T1000 (cell line): ENCODE measurements at regions not wholly inside any gene's neighbourhood (a gene's known extent, or its start where the extent isn't known, plus 50 kb on each side); places are given as distances from the start of the nearest gene placed in this dataset.
"Not testable (repeated sequence)": the region's sequence is repeated elsewhere in the genome, so short reads cannot be mapped to it uniquely, and the experiment has no call there.

ENCODE experiments used
- DNase-seq: peaks from one replicate; lab custom pipeline; 2025; ENCODE audit warnings: mixed read lengths; lab: John Stamatoyannopoulos, UW

DNA sequence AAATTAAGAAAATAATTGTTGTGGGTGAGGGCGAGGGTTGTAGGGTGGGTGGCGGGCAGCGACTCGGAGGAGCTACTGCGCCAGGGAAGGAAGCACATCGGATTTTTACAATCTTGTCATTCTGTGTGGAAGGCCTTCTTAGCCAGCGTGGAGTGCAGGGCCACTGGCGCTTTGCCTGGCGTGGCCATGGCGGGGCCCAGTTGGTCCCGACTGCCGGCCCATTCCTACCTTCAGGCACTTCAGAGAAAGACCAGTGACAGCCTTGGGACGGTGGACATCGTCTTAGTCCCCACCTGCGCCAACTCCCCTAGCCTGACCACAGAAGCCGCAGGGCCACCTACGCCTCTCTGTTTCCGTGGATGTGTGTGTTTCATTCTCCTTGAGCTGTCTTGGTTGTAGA, 136.9 kb upstream of the NEGR1 start:
- DNase-seq: no peak

- DNase-seq: no peak
Observed at GRCh38 chr1:72412286-72412685, 129.9 kb upstream of the NEGR1 start.

GRCh38 chr1:72399807-72400206, 117.5 kb upstream of the NEGR1 start:
- no peak for DNase-seq

DNA sequence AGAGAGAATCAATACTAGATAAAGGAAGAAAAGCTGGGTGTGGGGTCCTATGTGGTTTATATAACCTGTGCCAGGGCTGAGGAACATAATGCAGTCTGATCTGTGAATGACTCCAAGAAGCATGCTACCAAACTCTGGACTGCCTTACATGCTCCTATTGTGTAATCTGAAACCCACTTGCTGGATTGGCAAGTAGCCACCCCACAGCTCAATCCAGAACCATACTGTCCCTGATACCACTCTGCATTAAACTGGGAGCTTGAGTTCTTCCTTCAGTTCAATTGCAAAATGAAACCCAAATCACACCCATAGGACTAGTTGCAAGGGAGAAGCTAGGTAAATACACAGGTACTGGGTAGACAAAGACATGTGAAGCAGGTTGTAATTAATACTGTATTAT, 115.4 kb upstream of the NEGR1 start:
- no peak for DNase-seq

DNA sequence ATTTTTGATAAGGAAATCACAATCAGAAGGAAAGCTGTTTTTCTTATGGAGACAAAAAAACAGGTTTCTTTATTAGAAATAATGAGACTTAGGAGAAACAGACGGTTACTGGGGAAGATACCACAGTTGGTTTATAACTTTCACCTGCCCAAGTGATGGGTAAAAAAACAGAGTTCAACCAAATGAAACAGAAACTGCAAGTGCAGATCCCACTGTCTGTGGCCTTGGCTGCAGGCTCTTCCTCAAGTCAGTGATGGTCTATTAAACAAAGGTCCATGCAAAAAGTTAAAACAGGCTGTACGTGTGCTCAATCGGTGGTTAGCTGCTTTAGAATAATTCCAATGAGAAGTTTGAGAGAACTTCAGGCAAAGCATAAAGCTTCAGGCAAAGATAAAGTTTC, 112.1 kb upstream of the NEGR1 start:
- no peak for DNase-seq

DNA sequence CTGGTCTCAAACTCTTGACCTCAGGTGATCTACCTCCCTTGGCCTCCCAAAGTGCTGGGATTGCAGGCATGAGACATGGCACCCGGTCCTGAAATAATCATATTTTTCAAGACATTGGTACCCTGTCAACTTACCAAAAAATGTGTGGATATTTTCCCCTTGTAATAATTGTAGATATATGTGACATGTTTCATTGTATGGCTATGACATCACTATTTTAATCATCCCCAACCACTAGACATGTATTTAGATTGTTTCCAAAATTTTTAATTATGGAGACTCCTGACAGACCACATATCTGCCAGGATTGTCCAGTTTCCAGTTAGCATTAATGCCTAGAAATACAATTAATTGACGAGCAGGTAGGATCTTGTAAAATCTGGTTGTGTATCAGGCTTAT, 96.7 kb upstream of the NEGR1 start:
- no peak for DNase-seq

DNA sequence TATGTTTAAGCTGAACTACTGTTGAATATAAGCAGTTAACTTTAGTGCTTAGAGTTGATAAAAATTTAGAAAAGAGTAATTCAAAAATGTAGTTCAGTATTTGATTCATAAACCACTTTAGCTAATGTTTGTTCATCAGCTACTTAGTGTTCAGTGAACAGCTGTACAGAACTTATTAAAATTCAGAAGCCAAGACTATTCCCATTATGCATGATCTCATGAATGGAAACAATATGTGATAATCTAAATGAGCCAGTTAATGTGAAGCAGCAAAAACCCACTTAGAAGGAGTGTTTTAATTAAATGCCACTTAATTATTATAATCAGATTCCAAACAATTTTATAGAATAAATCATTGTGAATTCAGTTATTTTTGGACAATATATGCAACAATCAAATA, 92.9 kb upstream of the NEGR1 start:
- no peak for DNase-seq

DNA sequence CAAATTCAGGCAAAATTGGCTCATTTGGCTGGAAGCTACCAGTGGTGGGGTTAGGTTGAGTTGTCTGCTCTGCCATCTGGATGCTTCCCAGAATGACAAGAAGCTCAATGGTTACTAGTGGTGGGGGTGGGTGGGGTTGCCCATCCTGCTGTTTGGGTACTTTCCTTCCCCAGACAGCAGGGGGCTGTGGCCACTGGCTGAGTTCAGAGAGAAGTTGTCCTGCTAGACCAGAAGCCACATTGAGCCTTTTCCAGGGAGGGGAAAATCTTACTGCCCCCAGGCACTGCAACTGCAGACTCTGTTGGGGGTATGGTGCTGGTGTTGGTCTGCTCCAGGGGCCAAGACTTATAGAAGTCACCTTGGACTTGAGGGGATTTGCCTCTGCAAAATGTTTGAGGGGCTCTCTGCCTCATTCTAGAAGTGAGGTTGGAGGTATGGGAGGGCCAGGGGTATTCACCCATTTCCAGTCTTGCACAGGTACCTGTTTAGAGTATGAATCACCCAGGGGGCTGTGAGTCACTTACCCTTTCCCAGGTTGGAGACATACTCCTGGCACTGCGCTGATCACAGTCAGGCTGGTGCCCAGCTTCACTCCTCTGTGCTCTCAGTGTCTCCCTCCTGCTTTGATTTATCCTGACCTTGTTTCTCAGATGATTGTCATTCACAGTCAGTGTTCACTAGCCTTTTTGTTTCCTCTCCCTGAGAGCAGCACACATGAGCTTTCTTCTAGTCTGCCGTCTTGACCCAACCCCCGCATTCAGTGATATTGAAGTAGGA, 89.1 kb upstream of the NEGR1 start:
- no peak for DNase-seq

GRCh38 chr1:72370836-72371235, 88.5 kb upstream of the NEGR1 start:
- DNase-seq: not testable (repeated sequence)

- DNase-seq: no peak
Observed at GRCh38 chr1:72369069-72369757, 86.9 kb upstream of the NEGR1 start.

- DNase-seq: no peak
Observed at GRCh38 chr1:72366466-72366865, 84.1 kb upstream of the NEGR1 start.

GRCh38 chr1:72365693-72366092, 83.4 kb upstream of the NEGR1 start:
- DNase-seq: no peak

GRCh38 chr1:72362538-72362937, 80.2 kb upstream of the NEGR1 start:
- no peak for DNase-seq

- no peak for DNase-seq
Observed at GRCh38 chr1:72357411-72357810, 75.1 kb upstream of the NEGR1 start.

- DNase-seq: no peak
Observed at GRCh38 chr1:72355899-72356298, 73.6 kb upstream of the NEGR1 start.

GRCh38 chr1:72341661-72342060, 59.3 kb upstream of the NEGR1 start:
- DNase-seq: no peak

DNA sequence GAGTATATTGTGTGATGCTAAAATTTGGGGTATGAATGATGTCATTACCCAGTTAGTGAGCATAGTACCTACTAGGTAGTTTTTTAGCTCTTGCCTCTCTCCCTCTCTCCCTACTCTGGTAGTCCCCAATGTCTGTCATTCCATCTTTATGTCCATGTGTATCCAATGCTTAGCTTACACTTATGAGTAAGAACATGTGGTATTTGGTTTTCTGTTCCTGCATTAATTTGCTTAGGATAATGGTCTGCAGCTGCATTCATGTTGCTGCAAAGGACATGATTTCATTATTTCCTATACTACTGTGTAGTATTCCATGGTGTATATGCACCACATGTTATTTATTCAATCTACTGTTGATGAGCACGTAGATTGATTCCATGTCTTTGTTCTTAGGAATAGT, 54.4 kb upstream of the NEGR1 start:
- DNase-seq: no peak
